GM12878 (cell line): ENCODE measurements at regions not wholly inside any gene's neighbourhood (a gene's known extent, or its start where the extent isn't known, plus 50 kb on each side); places are given as distances from the start of the nearest gene placed in this dataset.

Experiments
- ATAC-seq: fragments of 200-7000 bp; cut with Tn5 transposase; 3 replicates; pipeline ENCODE4 v1.9.1; 2020; ENCODE audit warnings: mild to moderate bottlenecking, moderate library complexity
- BruUV-seq: library from RNA; stranded (reverse); fragments of 400-500 nt; replicated peaks from 2 replicates; lab custom pipeline; 2021; lab: Mats Ljungman, UMichigan
- CTCF ChIA-PET: fragments of 300-600 bp; sonication (Branson Sonifier 250); formaldehyde crosslinking; extraction: SDS; loops from one replicate; lab custom pipeline; 2021; ENCODE audit warnings: inconsistent platforms; lab: Yijun Ruan, JAX
- POLR2A ChIA-PET: fragments of 350-600 bp; formaldehyde crosslinking; extraction: SDS; loops from one replicate; lab custom pipeline; 2021; ENCODE audit warnings: inconsistent platforms; lab: Charles Lee
- RAD21 ChIA-PET: fragments of 300-600 bp; sonication (Branson Sonifier 250); formaldehyde crosslinking; loops from one replicate; lab custom pipeline; 2023; ENCODE audit warnings: antibody characterized with exemption; ENCODE audit not compliant: unreplicated experiment; lab: Charles Lee
- SMC1A ChIA-PET: fragments of 300-600 bp; sonication (Branson Sonifier 250); formaldehyde crosslinking; loops from one replicate; lab custom pipeline; 2023; ENCODE audit not compliant: unreplicated experiment, uncharacterized antibody; lab: Charles Lee
- DNase-seq: peaks from one replicate; pipeline ENCODE4 v3.0.0-alpha.2; 2011; ENCODE audit warnings: low read depth, low spot score
- FAIRE-seq: peaks from 3 replicates; lab custom pipeline; 2011; peaks lifted over from hg19 to GRCh38; lab: Jason Lieb, UNC
- H2AFZ ChIP-seq: 2 replicates; pipeline ENCODE4 v1.6.0; 2011; ENCODE audit warnings: low read depth, low read length, control low read depth; ENCODE audit not compliant: control insufficient read depth
- H3K27ac ChIP-seq: 2 replicates; pipeline ENCODE4 v1.5.1; 2011; ENCODE audit warnings: control low read depth; ENCODE audit not compliant: control insufficient read depth, insufficient read depth
- H3K27me3 ChIP-seq, 2 experiments: replicated peaks in 1 of 2; 2 replicates each; pipeline versions ENCODE4 v1.6.0 to v1.6.1; 2011; ENCODE audit warnings: low read length in 1 of 2; ENCODE audit not compliant: control insufficient read depth in 2 of 2, insufficient read depth in 2 of 2
- H3K36me3 ChIP-seq, 2 experiments: 2 replicates each; pipeline ENCODE4 v1.5.1; 2011; ENCODE audit warnings: low read length in 1 of 2; ENCODE audit not compliant: control insufficient read depth in 2 of 2, insufficient read depth in 2 of 2
- H3K4me1 ChIP-seq: 2 replicates; pipeline ENCODE4 v1.6.1; 2011; ENCODE audit warnings: mild to moderate bottlenecking, low read length, moderate library complexity, mixed read lengths; ENCODE audit not compliant: control insufficient read depth, insufficient read depth
- H3K4me2 ChIP-seq: 2 replicates; pipeline ENCODE4 v1.6.0; 2011; ENCODE audit warnings: control low read depth; ENCODE audit not compliant: control insufficient read depth, insufficient read depth
- H3K4me3 ChIP-seq: fragments of 200-600 bp; sonication (generic); 2 replicates; pipeline ENCODE4 v1.5.1; 2016
- H3K79me2 ChIP-seq: 2 replicates; pipeline ENCODE4 v1.6.0; 2011; ENCODE audit warnings: low read length; ENCODE audit not compliant: control insufficient read depth, insufficient read depth
- H3K9ac ChIP-seq: 2 replicates; pipeline ENCODE4 v1.8.0; 2011; ENCODE audit warnings: low read length, control low read depth, mixed read lengths; ENCODE audit not compliant: control insufficient read depth, insufficient read depth
- H3K9me3 ChIP-seq: replicated peaks from 3 replicates; pipeline ENCODE4 v1.5.1; 2011; ENCODE audit warnings: mild to moderate bottlenecking, low read length; ENCODE audit not compliant: control insufficient read depth, insufficient read depth
- H4K20me1 ChIP-seq: 2 replicates; pipeline ENCODE4 v1.6.0; 2011; ENCODE audit not compliant: control insufficient read depth, insufficient read depth
- BACH1 ChIP-seq: fragments of 450-650 bp; IDR thresholded peaks from 2 replicates; pipeline ENCODE4 v1.6.1; 2017; ENCODE audit warnings: mild to moderate bottlenecking, borderline replicate concordance
- E2F4 ChIP-seq: IDR thresholded peaks from 2 replicates; pipeline ENCODE4 v1.6.1; 2012; ENCODE audit warnings: low read depth, low read length, improper control_type of control experiment
- EED ChIP-seq: sonication (generic); IDR thresholded peaks from 2 replicates; pipeline ENCODE4 v1.6.1; 2016; ENCODE audit warnings: antibody characterized with exemption, low read depth
- EP300 ChIP-seq, 2 experiments: fragments of 150-350 bp in 1 of 2; IDR thresholded peaks; 2 replicates each; pipeline ENCODE4 v1.6.1; 2011 to 2012; ENCODE audit warnings: low read depth in 2 of 2, low read length in 2 of 2, borderline replicate concordance in 1 of 2, improper control_type of control experiment in 1 of 2, inconsistent platforms in 1 of 2; ENCODE audit not compliant: control insufficient read depth in 1 of 2
- FOXM1 ChIP-seq: IDR thresholded peaks from 2 replicates; pipeline ENCODE4 v1.6.1; 2012; ENCODE audit warnings: low read depth, mild to moderate bottlenecking, inconsistent platforms, low read length, moderate library complexity
- HDAC2 ChIP-seq: fragments of 200-600 bp; sonication (generic); IDR thresholded peaks from 2 replicates; pipeline ENCODE4 v1.6.1; 2017
- MYC ChIP-seq: IDR thresholded peaks from 2 replicates; pipeline ENCODE4 v1.6.1; 2011; ENCODE audit warnings: mild to moderate bottlenecking, low read length, moderate library complexity, inconsistent platforms; ENCODE audit not compliant: insufficient read depth, insufficient replicate concordance, insufficient read length, severe bottlenecking
- NFIC ChIP-seq: IDR thresholded peaks from 2 replicates; pipeline ENCODE4 v1.6.1; 2012; ENCODE audit warnings: low read depth, mild to moderate bottlenecking, inconsistent platforms, low read length, moderate library complexity
- PBX3 ChIP-seq: IDR thresholded peaks from 2 replicates; pipeline ENCODE4 v1.6.1; 2011; ENCODE audit warnings: mild to moderate bottlenecking, low read depth, low read length, moderate library complexity; ENCODE audit not compliant: insufficient replicate concordance
- RAD51 ChIP-seq: fragments of 450-650 bp; IDR thresholded peaks from 2 replicates; pipeline ENCODE4 v1.6.1; 2016; ENCODE audit warnings: moderate library complexity, mild to moderate bottlenecking, inconsistent platforms
- SIN3A ChIP-seq: IDR thresholded peaks from 2 replicates; pipeline ENCODE4 v1.6.1; 2012; ENCODE audit warnings: low read depth, low read length, improper control_type of control experiment
- SKIL ChIP-seq: fragments of 450-650 bp; IDR thresholded peaks from 2 replicates; pipeline ENCODE4 v1.6.1; 2017; ENCODE audit warnings: mild to moderate bottlenecking, low read depth, inconsistent platforms; ENCODE audit not compliant: poor library complexity, severe bottlenecking
- TARDBP ChIP-seq: IDR thresholded peaks from 2 replicates; pipeline ENCODE4 v1.6.1; 2016; ENCODE audit warnings: borderline replicate concordance
- WRNIP1 ChIP-seq: IDR thresholded peaks from 2 replicates; pipeline ENCODE4 v1.6.1; 2011; ENCODE audit warnings: low read depth, low read length, improper control_type of control experiment, borderline replicate concordance
- YBX1 ChIP-seq: fragments of 450-650 bp; IDR thresholded peaks from 2 replicates; pipeline ENCODE4 v1.6.1; 2016; ENCODE audit warnings: antibody characterized with exemption
- ZBED1 ChIP-seq: IDR thresholded peaks from 2 replicates; pipeline ENCODE4 v1.6.1; 2016; ENCODE audit warnings: borderline replicate concordance
- WGBS: methylation state at CpG from one replicate; pipeline ENCODE4 v1.1.6; 2016; ENCODE audit warnings: low lambda C conversion rate; ENCODE audit not compliant: insufficient replicate concordance, insufficient coverage; ENCODE audit errors: missing lambda C conversion rate; 5-methylcytosine and 5-hydroxymethylcytosine counted together
- in situ Hi-C: fragments of 300-500 bp; cut with MboI; formaldehyde crosslinking; loops from 9 replicates; pipeline ENCODE4 v1.14.3; 2018; ENCODE audit warnings: mixed read lengths
- intact Hi-C: fragments of 100-400 bp; cut with micrococcal nuclease; formaldehyde crosslinking; loops from one replicate; pipeline ENCODE4 v1.14.2; 2022; ENCODE audit not compliant: unreplicated experiment

DNA sequence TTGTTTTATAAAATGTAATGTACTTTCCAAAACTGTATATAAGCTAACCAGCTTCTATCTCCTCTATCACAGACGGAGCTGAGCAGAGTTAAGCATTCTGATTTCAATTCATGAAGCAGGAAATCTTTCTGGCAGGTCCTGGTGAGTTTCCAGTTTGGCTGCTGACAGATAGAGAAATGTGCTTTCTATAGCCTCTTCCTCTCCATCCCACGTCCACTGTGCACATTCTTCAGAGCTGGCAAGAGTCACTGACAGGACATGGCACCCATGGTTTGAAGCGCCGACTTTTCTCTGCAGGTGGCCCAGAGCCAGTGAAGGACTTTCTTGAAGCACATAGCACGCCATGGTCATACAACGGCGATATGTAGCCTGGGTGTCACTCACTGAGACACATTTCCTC lies 52.3 kb upstream of the POU2F1 start (continued):
- TF ChIP-seq EP300 (IDR thresholded peaks at IDR 0.05; ENCODE audit: borderline replicate concordance in 1 of 2, control insufficient read depth in 1 of 2, low read depth in 2 of 2, low read length in 2 of 2) (no peak), TARDBP (no peak), WRNIP1 (no peak), FOXM1 (no peak), MYC (no peak), RAD51 (no peak), PBX3 (no peak), SKIL (no peak), EED (no peak)

GRCh38 chr1:167169642-167170041 lies 51.0 kb upstream of the POU2F1 start:
- DNase-seq (no peak), FAIRE-seq (no peak), ATAC-seq (no peak)
- ChIA-PET RAD21 (no interaction called here), CTCF (no interaction called here), POLR2A (no interaction called here), SMC1A (no interaction called here)
- Histone ChIP-seq H3K79me2 (no peaks in the 10 kb centered on the region), H3K36me3 (no peaks in the 10 kb centered on the region), H3K4me1 (no peaks in the 10 kb centered on the region), H3K27me3 (peaks cover 0 to 1% of the 10 kb centered on the region in 2 experiments; a peak in 1 of 4 replicates), H3K9me3 (no peaks in the 10 kb centered on the region), H2AFZ (no peak overlapping the region), H3K27ac (no peak overlapping the region), H3K4me3 (no peak overlapping the region), H3K9ac (no peak overlapping the region), H3K4me2 (no peak overlapping the region), H4K20me1 (no peaks in the 10 kb centered on the region)
- no peak for TF ChIP-seq E2F4
- no peak for TF ChIP-seq YBX1
- TF ChIP-seq HDAC2: no peak
- TF ChIP-seq SIN3A: no peak
- no peak for TF ChIP-seq BACH1
- no peak for TF ChIP-seq MYC
- no peak for TF ChIP-seq NFIC
- no peak for TF ChIP-seq ZBED1
- no peak for TF ChIP-seq FOXM1
- WGBS: 63% methylated on average over 2 of the region's 2 CpGs
- in situ Hi-C loops (no loop called here), intact Hi-C loops (no loop called here)
- no TSS peak for BruUV-seq
